K562 (cell line): ENCODE measurements at regions not wholly inside any gene's neighbourhood (a gene's known extent, or its start where the extent isn't known, plus 50 kb on each side); places are given as distances from the start of the nearest gene placed in this dataset.

Source experiments
- ATAC-seq: fragments of 200-7000 bp; cut with Tn5 transposase; 3 replicates; pipeline ENCODE4 v1.9.1; 2020; ENCODE audit warnings: moderate library complexity
- BruUV-seq: library from RNA; stranded (reverse); fragments of 400-500 nt; replicated peaks from 2 replicates; lab custom pipeline; 2021; lab: Mats Ljungman, UMichigan
- CTCF ChIA-PET: fragments of 300-600 bp; formaldehyde crosslinking; extraction: SDS; loops from one replicate; lab custom pipeline; 2021; ENCODE audit warnings: low intra/inter-chr PET ratio; lab: Yijun Ruan, JAX
- POLR2A ChIA-PET: fragments of 300-600, 350-650 bp; sonication (Branson Sonifier 250); formaldehyde crosslinking; extraction: SDS; loops from one replicate; lab custom pipeline; 2021; ENCODE audit warnings: antibody characterized with exemption, inconsistent platforms; lab: Yijun Ruan, JAX
- DNase-seq, 4 experiments: peaks; one replicate each; pipeline versions ENCODE4 v3.0.0 to v3.0.0-alpha.2; 2011 to 2018; ENCODE audit warnings: low spot score in 3 of 4, mixed read lengths in 3 of 4; ENCODE audit errors: extremely low read depth in 1 of 4
- FAIRE-seq: peaks from 2 replicates; lab custom pipeline; 2011; peaks lifted over from hg19 to GRCh38; lab: Jason Lieb, UNC
- H2AFZ ChIP-seq: 2 replicates; pipeline ENCODE4 v1.6.0; 2011; ENCODE audit warnings: low read depth, low read length, control low read depth, inconsistent platforms
- H3K27ac ChIP-seq: fragments of 200-600 bp; 3 replicates; pipeline ENCODE4 v1.8.0; 2011; ENCODE audit warnings: low read depth, mild to moderate bottlenecking, control low read depth, inconsistent platforms, low read length, moderate library complexity, mixed read lengths; ENCODE audit errors: extremely low read depth
- H3K27me3 ChIP-seq, 2 experiments: fragments of 300-600 bp in 1 of 2; 2 replicates in 1 of 2; 3 replicates in 1 of 2; pipeline versions ENCODE4 v1.6.0 to v1.8.0; 2011; ENCODE audit warnings: inconsistent platforms in 2 of 2, low read length in 2 of 2, mild to moderate bottlenecking in 1 of 2, mixed read lengths in 1 of 2, moderate library complexity in 1 of 2; ENCODE audit not compliant: control insufficient read depth in 2 of 2, insufficient read depth in 2 of 2
- H3K36me3 ChIP-seq: fragments of 300-600 bp; 3 replicates; pipeline ENCODE4 v1.8.0; 2011; ENCODE audit warnings: mild to moderate bottlenecking, low read length, inconsistent platforms; ENCODE audit not compliant: control insufficient read depth, insufficient read depth
- H3K4me1 ChIP-seq, 2 experiments: fragments of 200-600 bp in 1 of 2; replicated peaks in 1 of 2; 2 replicates in 1 of 2; 3 replicates in 1 of 2; pipeline versions ENCODE4 v1.5.1 to v1.8.0; 2011; ENCODE audit warnings: inconsistent platforms in 2 of 2, low read length in 2 of 2, mild to moderate bottlenecking in 1 of 2, mixed read lengths in 1 of 2, moderate library complexity in 1 of 2; ENCODE audit not compliant: control insufficient read depth in 2 of 2, insufficient read depth in 2 of 2
- H3K4me2 ChIP-seq: 2 replicates; pipeline ENCODE4 v1.6.1; 2011; ENCODE audit warnings: low read length, control low read depth, inconsistent platforms, mixed read lengths; ENCODE audit not compliant: insufficient read depth
- H3K4me3 ChIP-seq: fragments of 200-600 bp; sonication (generic), shearing (Covaris generic); 2 replicates; pipeline ENCODE4 v1.5.1; 2016; ENCODE audit warnings: control low read depth, inconsistent platforms
- H3K79me2 ChIP-seq: fragments of 200-600 bp; 3 replicates; pipeline ENCODE4 v1.8.0; 2011; ENCODE audit warnings: low read length, inconsistent platforms; ENCODE audit not compliant: control insufficient read depth, insufficient read depth
- H3K9ac ChIP-seq, 2 experiments: 2 replicates each; pipeline versions ENCODE4 v1.6.0 to v1.6.1; 2011; ENCODE audit warnings: low read depth in 2 of 2, low read length in 2 of 2, control low read depth in 1 of 2, inconsistent platforms in 1 of 2, mild to moderate bottlenecking in 1 of 2, mixed read lengths in 1 of 2; ENCODE audit not compliant: insufficient read depth in 1 of 2
- H3K9me1 ChIP-seq: one replicate; pipeline ENCODE4 v1.6.0; 2011; ENCODE audit warnings: inconsistent platforms, mild to moderate bottlenecking, low read length, moderate library complexity; ENCODE audit not compliant: control insufficient read depth, insufficient read depth
- H3K9me3 ChIP-seq: replicated peaks from 2 replicates; pipeline ENCODE4 v1.5.1; 2011; ENCODE audit warnings: low read depth, low read length, inconsistent platforms; ENCODE audit not compliant: control insufficient read depth, insufficient read depth
- H4K20me1 ChIP-seq: replicated peaks from 2 replicates; pipeline ENCODE4 v1.6.1; 2011; ENCODE audit warnings: low read length, inconsistent platforms, mixed read lengths; ENCODE audit not compliant: control insufficient read depth, insufficient read depth
- SLC30A9 ChIP-seq: fragments of 250-450 bp; sonication (Bioruptor Pico); IDR thresholded peaks from 2 replicates; pipeline ENCODE4 v1.8.0; 2022; ENCODE audit warnings: mild to moderate bottlenecking, moderate library complexity
- TSHZ1 ChIP-seq: fragments of 250-450 bp; sonication (Bioruptor Pico); IDR thresholded peaks from 2 replicates; pipeline ENCODE4 v1.4.0; 2020; ENCODE audit warnings: mild to moderate bottlenecking, moderate library complexity
- ZNF436 ChIP-seq: fragments of 250-450, 450-650 bp; sonication (Bioruptor Pico); formaldehyde crosslinking; IDR thresholded peaks from 2 replicates; pipeline ENCODE4 v1.7.0; 2020; ENCODE audit warnings: mild to moderate bottlenecking
- WGBS: fragments of 100-300 bp; shearing (Covaris generic); methylation state at CpG from one replicate; pipeline ENCODE4 v1.1.6; 2016; ENCODE audit warnings: low coverage, mixed read lengths; ENCODE audit not compliant: insufficient coverage; ENCODE audit errors: missing lambda C conversion rate; 5-methylcytosine and 5-hydroxymethylcytosine counted together
- in situ Hi-C: fragments of 300-500 bp; cut with MboI; formaldehyde crosslinking; loops from 4 replicates; pipeline ENCODE4 v1.15.0; 2018; ENCODE audit warnings: inconsistent platforms, mixed read lengths
- intact Hi-C: fragments of 100-400 bp; cut with micrococcal nuclease; formaldehyde crosslinking; loops from 2 replicates; pipeline ENCODE4 v1.14.2; 2022

- POLR2A ChIA-PET: interaction anchor here (1.1 kb wide), 1 partner anchor 151 kb away, joined by 3 read pairs; no protein-coding TSS in a partner anchor
Measured at GRCh38 chr2:105539331-105539730, 140.5 kb upstream of the FHL2 start.

More at GRCh38 chr2:105539331-105539730, 140.5 kb upstream of the FHL2 start:
- no TSS peak for BruUV-seq
- intact Hi-C loops: no loop called here
- H3K9me1 ChIP-seq: no peaks in the 10 kb centered on the region
- ATAC-seq (no peak), FAIRE-seq (no peak), DNase-seq (no peak)
- TF ChIP-seq TSHZ1 (CRISPR knock-in tag): no peak
- TF ChIP-seq SLC30A9 (CRISPR knock-in tag): no peak
- no peak for TF ChIP-seq ZNF436
- H3K4me3 ChIP-seq: no peak overlapping the region
- no peaks in the 10 kb centered on the region for H3K4me1 ChIP-seq
- H3K9ac ChIP-seq: no peak overlapping the region
- CTCF ChIA-PET: interaction anchor here (0.7 kb wide), 1 partner anchor 429 kb away, joined by 3 read pairs; no protein-coding TSS in a partner anchor
- 3% methylated on average over 6 of the region's 6 CpGs for WGBS
- in situ Hi-C loops: loop anchor here (25.0 kb wide), 1 partner anchor 427 kb away; no protein-coding TSS in a partner anchor
- no peak overlapping the region for H3K27ac ChIP-seq
- H3K9me3 ChIP-seq: no peaks in the 10 kb centered on the region
- H3K4me2 ChIP-seq: no peak overlapping the region
- H3K27me3 ChIP-seq: peaks cover 46 to 77% of the 10 kb centered on the region in 2 experiments
- no peaks in the 10 kb centered on the region for H3K79me2 ChIP-seq
- no peaks in the 10 kb centered on the region for H4K20me1 ChIP-seq
- H2AFZ ChIP-seq: no peak overlapping the region
- no peaks in the 10 kb centered on the region for H3K36me3 ChIP-seq
